Fibroblast of mammary gland (primary cell): ENCODE measurements at regions not wholly inside any gene's neighbourhood (a gene's known extent, or its start where the extent isn't known, plus 50 kb on each side); places are given as distances from the start of the nearest gene placed in this dataset.
A peak's percentile ranks its signal among the peaks of the same experiment; 100 is the strongest.

Experiments
- DNase-seq: peaks from one replicate; pipeline ENCODE4 v3.0.0-alpha.2; 2010; ENCODE audit warnings: low read depth
- H3K4me3 ChIP-seq: 2 replicates; pipeline ENCODE4 v1.5.1; 2011; ENCODE audit warnings: low read depth, mild to moderate bottlenecking, low read length, moderate library complexity; ENCODE audit not compliant: control insufficient read depth
- TF ChIP-seq, protein P1 (sequence below): conservative IDR thresholded peaks from 2 replicates; pipeline ENCODE4 v1.5.1; 2011; ENCODE audit warnings: low read depth, low read length, inconsistent platforms; ENCODE audit not compliant: control insufficient read depth, insufficient read depth

DNA sequence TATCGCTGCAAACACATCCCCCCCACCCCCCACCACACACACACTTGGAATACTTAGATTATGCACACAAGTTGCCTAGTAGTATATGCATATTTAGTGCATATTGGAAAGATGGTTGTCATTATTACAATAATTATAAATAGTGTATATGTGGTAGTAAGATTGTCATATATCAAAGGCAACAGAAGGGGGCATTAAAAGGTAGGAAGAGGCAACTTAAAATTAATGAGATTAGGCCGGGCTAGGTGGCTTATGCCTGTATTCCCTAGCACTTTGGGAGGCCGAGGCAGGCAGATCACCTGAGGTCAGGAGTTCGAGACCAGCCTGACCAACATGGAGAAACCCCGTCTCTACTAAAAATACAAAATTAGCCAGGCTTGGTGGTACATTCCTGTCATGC, 52.1 kb downstream of the GSC start:
- TF ChIP-seq, protein P1, sequence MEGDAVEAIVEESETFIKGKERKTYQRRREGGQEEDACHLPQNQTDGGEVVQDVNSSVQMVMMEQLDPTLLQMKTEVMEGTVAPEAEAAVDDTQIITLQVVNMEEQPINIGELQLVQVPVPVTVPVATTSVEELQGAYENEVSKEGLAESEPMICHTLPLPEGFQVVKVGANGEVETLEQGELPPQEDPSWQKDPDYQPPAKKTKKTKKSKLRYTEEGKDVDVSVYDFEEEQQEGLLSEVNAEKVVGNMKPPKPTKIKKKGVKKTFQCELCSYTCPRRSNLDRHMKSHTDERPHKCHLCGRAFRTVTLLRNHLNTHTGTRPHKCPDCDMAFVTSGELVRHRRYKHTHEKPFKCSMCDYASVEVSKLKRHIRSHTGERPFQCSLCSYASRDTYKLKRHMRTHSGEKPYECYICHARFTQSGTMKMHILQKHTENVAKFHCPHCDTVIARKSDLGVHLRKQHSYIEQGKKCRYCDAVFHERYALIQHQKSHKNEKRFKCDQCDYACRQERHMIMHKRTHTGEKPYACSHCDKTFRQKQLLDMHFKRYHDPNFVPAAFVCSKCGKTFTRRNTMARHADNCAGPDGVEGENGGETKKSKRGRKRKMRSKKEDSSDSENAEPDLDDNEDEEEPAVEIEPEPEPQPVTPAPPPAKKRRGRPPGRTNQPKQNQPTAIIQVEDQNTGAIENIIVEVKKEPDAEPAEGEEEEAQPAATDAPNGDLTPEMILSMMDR = peak; percentile 17
- H3K4me3 ChIP-seq = no peak overlapping the region
- DNase-seq = peak; percentile 24

DNA sequence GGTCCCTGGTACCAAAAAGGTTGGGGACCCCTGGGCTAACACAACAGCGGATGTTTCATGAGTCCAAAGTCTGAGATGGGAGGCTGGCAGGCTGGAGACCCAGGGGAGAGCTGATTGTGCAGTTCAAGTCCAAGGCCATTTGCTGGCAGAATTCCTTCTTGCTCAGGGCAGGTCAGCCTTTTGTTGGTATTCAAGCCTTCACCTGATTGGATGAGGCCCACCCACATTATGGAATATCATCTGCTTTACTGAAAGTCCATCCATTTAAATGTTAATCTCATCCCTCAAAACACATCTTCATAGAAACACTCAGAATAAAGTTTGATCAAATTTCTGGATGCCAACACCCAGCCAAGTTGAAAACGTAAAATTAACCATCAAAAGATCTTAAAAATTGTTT, 52.9 kb downstream of the GSC start:
- DNase-seq = no peak
- no peak overlapping the region for H3K4me3 ChIP-seq
- TF ChIP-seq, protein P1 = no peak

DNA sequence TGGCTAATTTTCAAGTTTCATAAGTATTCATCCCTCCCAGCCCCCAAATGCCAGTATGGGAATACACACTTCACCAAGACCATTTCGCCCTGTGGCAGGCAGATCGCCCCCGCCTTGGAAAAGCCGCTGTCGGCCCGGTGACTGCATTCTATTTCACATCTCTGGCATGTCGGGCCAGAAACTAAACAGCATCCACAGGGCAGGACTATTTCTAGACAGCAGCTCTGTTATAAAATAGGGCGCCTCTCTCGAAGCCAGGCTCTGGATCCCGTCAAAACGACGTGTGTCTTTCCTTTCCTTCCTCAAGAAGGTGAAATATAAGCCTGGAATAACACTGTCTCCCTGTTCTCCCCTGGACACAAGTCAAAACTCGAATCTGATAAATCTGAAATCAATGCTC, 56.8 kb downstream of the GSC start:
- H3K4me3 ChIP-seq = no peak overlapping the region
- DNase-seq = no peak
- TF ChIP-seq, protein P1 = no peak

DNA sequence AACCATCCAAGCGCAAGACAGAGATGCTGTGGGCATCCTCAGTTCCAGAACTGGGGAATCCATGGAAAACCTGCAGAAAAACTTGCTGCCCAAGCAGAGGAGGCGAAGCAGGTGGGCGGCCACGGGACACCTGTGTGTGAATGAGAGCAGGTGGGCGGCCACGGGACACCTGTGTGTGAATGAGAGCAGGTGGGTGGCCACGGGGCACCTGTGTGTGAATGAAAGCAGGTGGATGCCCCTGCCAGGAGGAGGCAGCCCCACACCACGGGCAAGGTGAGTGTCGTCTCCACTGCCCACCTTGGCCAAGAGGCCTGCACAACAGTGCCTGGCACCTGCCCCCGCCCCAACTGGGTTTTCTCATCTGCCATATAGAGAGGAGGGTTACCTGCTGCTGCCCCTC, 59.2 kb downstream of the GSC start:
- H3K4me3 ChIP-seq = no peak overlapping the region
- no peak for DNase-seq
- TF ChIP-seq, protein P1 = no peak

DNA sequence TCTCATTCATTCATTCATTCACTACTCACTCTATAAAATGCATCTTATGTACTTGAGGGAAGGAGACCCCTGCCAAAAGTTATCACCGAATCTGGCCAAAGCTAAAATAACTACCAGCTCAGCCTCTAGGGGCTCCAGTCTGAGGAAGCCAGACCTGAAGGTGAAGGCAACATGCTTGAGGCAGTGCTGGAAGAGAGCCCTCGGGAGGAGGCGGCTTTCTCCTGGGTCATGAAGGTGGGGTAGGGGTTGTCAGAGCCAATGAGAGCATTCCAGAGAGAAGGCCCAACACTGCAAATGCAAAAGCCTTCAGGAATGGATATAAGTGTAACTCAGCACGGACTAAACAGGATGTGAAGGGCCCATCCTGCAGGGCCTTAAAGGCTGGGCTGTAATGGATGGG, 62.4 kb downstream of the GSC start:
- no peak for DNase-seq
- TF ChIP-seq, protein P1 = no peak
- no peak overlapping the region for H3K4me3 ChIP-seq

DNA sequence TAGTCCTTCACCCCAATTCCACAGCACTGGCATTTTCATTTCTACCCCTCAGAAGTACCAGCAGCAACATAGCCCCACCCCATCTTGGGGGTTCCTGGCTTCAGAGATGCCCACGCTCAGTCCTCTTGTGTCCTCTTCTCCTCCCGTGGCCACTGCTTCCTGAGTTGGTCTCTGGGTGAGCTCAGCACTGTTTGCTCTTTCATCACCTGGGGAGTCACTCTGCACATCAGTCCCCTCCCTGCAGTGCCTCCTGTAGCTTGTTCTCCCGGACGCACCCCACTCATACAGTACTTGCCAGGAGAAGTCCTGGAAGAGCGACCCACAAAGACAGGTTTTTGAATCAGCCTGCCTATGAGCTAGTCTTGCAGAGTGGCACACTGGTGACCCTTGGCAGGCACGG, 63.8 kb downstream of the GSC start:
- DNase-seq = no peak
- TF ChIP-seq, protein P1 = no peak
- no peak overlapping the region for H3K4me3 ChIP-seq

DNA sequence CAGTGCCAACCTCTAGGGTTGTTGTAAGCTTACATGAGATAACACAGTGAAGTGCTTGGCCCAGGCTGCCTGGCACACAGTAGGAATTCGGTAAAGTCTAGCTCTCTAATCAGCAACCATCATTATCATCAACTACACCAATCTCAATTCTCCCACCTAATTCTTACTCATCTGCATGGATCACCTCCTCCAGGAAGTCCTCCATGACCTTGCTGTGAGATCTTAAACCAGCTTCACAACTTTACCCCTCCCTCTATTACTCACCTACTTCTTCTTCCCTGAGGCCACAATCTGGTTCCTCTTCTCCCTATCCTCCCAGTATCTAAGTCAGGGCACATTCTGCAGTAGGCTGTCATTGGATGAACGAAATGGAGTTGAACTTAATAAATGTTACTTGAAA, 67.3 kb downstream of the GSC start:
- H3K4me3 ChIP-seq = no peak overlapping the region
- DNase-seq = no peak
- TF ChIP-seq, protein P1 = no peak
